ENCODE measurements at regions not wholly inside any gene's neighbourhood (a gene's known extent, or its start where the extent isn't known, plus 50 kb on each side); places are given as distances from the start of the nearest gene placed in this dataset.

DNA sequence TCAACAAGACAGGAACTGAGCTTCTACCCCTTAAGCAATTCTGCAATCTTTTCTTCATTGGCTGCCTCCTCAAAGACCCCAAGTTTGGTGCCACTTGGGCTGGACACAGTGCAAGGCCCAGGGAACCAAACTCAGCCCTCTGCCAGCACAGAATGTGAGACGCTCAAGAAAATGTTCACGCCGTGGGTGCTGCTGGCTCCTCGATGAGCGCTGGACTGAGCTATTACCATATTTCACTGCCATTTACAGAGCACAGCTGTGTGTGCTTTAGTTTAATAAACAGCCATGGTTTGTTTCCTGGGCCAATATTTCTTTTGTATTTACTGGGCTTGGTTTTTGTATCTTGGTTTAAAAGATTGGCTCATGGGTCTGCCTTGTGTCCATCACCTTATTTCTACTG is 138.8 kb upstream of the VSTM2B start:
- TF ChIP-seq TCF7L2 (IDR thresholded peaks at IDR 0.05; ENCODE audit: low read depth, low read length) (no peak), CTCF (IDR thresholded peaks at IDR 0.05) (no peak), POLR2AphosphoS5 (IDR thresholded peaks at IDR 0.05; ENCODE audit: low read depth, low read length) (no peak), SIN3A (IDR thresholded peaks at IDR 0.05; ENCODE audit: borderline replicate concordance, insufficient read depth, low read depth, low read length) (no peak)
- TF ChIP-seq, protein P1, sequence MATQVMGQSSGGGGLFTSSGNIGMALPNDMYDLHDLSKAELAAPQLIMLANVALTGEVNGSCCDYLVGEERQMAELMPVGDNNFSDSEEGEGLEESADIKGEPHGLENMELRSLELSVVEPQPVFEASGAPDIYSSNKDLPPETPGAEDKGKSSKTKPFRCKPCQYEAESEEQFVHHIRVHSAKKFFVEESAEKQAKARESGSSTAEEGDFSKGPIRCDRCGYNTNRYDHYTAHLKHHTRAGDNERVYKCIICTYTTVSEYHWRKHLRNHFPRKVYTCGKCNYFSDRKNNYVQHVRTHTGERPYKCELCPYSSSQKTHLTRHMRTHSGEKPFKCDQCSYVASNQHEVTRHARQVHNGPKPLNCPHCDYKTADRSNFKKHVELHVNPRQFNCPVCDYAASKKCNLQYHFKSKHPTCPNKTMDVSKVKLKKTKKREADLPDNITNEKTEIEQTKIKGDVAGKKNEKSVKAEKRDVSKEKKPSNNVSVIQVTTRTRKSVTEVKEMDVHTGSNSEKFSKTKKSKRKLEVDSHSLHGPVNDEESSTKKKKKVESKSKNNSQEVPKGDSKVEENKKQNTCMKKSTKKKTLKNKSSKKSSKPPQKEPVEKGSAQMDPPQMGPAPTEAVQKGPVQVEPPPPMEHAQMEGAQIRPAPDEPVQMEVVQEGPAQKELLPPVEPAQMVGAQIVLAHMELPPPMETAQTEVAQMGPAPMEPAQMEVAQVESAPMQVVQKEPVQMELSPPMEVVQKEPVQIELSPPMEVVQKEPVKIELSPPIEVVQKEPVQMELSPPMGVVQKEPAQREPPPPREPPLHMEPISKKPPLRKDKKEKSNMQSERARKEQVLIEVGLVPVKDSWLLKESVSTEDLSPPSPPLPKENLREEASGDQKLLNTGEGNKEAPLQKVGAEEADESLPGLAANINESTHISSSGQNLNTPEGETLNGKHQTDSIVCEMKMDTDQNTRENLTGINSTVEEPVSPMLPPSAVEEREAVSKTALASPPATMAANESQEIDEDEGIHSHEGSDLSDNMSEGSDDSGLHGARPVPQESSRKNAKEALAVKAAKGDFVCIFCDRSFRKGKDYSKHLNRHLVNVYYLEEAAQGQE (IDR thresholded peaks at IDR 0.05; ENCODE audit: insufficient read depth in 1 of 2, low read depth in 2 of 2, low read length in 1 of 2), result no peak
- Histone ChIP-seq H3K9me3 (ENCODE audit: control insufficient read depth, insufficient read depth, low read depth, low read length) (no peaks in the 10 kb centered on the region), H3K36me3 (ENCODE audit: control insufficient read depth, insufficient read depth, low read length) (no peaks in the 10 kb centered on the region), H3K27ac (ENCODE audit: low read length) (no peak overlapping the region), H3K4me3 (ENCODE audit: low read depth in 2 of 2, low read length in 2 of 2) (no peak overlapping the region), H3K27me3 (ENCODE audit: control insufficient read depth, insufficient read depth, low read length) (peaks cover 3% of the 10 kb centered on the region; the same call in 1 of the 2 replicates), H3K4me1 (ENCODE audit: control insufficient read depth, insufficient read depth, low read length) (no peaks in the 10 kb centered on the region)
- POLR2A ChIA-PET, result no interaction called here
- in situ Hi-C loops (cut with HindIII; ENCODE audit: low pct_unique_long_range_greater_than_20kb, low sequenced_read_pairs) (no loop called here), intact Hi-C loops (cut with micrococcal nuclease; ENCODE audit: unreplicated experiment) (no loop called here)
- ATAC-seq (no peak), DNase-seq (ENCODE audit: low read depth, low spot score) (no peak)
- BruUV-seq (replicated peaks), result no TSS peak
- CTCF ChIA-PET, result no interaction called here

- Histone ChIP-seq H3K27me3 (ENCODE audit: control insufficient read depth, insufficient read depth, low read length) (peaks cover 3% of the 10 kb centered on the region; the same call in 1 of the 2 replicates), H3K27ac (ENCODE audit: low read length) (no peak overlapping the region), H3K4me1 (ENCODE audit: control insufficient read depth, insufficient read depth, low read length) (no peaks in the 10 kb centered on the region), H3K9me3 (ENCODE audit: control insufficient read depth, insufficient read depth, low read depth, low read length) (no peaks in the 10 kb centered on the region), H3K36me3 (ENCODE audit: control insufficient read depth, insufficient read depth, low read length) (no peaks in the 10 kb centered on the region), H3K4me3 (ENCODE audit: low read depth in 2 of 2, low read length in 2 of 2) (no peak overlapping the region)
- TF ChIP-seq SIN3A (IDR thresholded peaks at IDR 0.05; ENCODE audit: borderline replicate concordance, insufficient read depth, low read depth, low read length), result no peak
- DNase-seq (ENCODE audit: low read depth, low spot score) (no peak), ATAC-seq (no peak)
- CTCF ChIA-PET, result no interaction called here
- POLR2A ChIA-PET, result no interaction called here
- BruUV-seq (replicated peaks), result no TSS peak
- intact Hi-C loops (cut with micrococcal nuclease; ENCODE audit: unreplicated experiment) (no loop called here), in situ Hi-C loops (cut with HindIII; ENCODE audit: low pct_unique_long_range_greater_than_20kb, low sequenced_read_pairs) (no loop called here)
Measured at GRCh38 chr19:29387586-29387985, 138.2 kb upstream of the VSTM2B start.

- CTCF ChIA-PET, result no interaction called here
- peaks cover 3% of the 10 kb centered on the region; the same call in 1 of the 2 replicates for H3K27me3 ChIP-seq (ENCODE audit: control insufficient read depth, insufficient read depth, low read length)
- POLR2A ChIA-PET, result no interaction called here
- H3K9me3 ChIP-seq (ENCODE audit: control insufficient read depth, insufficient read depth, low read depth, low read length), result no peaks in the 10 kb centered on the region
- TF ChIP-seq TCF7L2 (IDR thresholded peaks at IDR 0.05; ENCODE audit: low read depth, low read length) (no peak), SIN3A (IDR thresholded peaks at IDR 0.05; ENCODE audit: borderline replicate concordance, insufficient read depth, low read depth, low read length) (no peak), CTCF (IDR thresholded peaks at IDR 0.05) (no peak), POLR2AphosphoS5 (IDR thresholded peaks at IDR 0.05; ENCODE audit: low read depth, low read length) (no peak)
- TF ChIP-seq, protein P1 (IDR thresholded peaks at IDR 0.05; ENCODE audit: insufficient read depth in 1 of 2, low read depth in 2 of 2, low read length in 1 of 2), result no peak
- no peak overlapping the region for H3K27ac ChIP-seq (ENCODE audit: low read length)
- intact Hi-C loops (cut with micrococcal nuclease; ENCODE audit: unreplicated experiment) (no loop called here), in situ Hi-C loops (cut with HindIII; ENCODE audit: low pct_unique_long_range_greater_than_20kb, low sequenced_read_pairs) (no loop called here)
- DNase-seq (ENCODE audit: low read depth, low spot score) (no peak), ATAC-seq (no peak)
- BruUV-seq (replicated peaks), result no TSS peak
- no peaks in the 10 kb centered on the region for H3K4me1 ChIP-seq (ENCODE audit: control insufficient read depth, insufficient read depth, low read length)
- H3K36me3 ChIP-seq (ENCODE audit: control insufficient read depth, insufficient read depth, low read length), result no peaks in the 10 kb centered on the region
- H3K4me3 ChIP-seq (ENCODE audit: low read depth in 2 of 2, low read length in 2 of 2), result no peak overlapping the region
Measured at GRCh38 chr19:29389495-29389894, 136.3 kb upstream of the VSTM2B start.
